ENCODE measurements at regions not wholly inside any gene's neighbourhood (a gene's known extent, or its start where the extent isn't known, plus 50 kb on each side); places are given as distances from the start of the nearest gene placed in this dataset.
"Not testable (repeated sequence)": the region's sequence is repeated elsewhere in the genome, so short reads cannot be mapped to it uniquely, and the experiment has no call there.

DNA sequence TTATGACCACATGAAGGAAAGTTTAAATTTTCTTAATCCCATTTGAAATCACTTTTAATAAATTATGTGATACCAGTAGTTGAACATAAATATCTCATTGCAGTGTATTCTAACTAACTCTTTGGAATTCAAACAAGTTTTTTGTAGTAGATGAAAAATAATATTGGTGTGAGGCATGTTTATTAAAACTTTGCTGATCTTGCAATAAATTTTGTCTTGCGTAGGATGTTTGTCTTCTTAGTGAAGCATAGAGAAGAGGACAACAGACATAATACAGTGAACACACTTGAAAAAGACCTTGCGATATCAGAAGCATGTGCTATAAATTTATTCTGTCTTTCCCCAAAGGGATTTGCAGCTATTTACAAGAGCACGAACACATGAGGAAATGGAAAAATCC, 140.7 kb downstream of the HTR1B start:
- DNase-seq = no peak

DNA sequence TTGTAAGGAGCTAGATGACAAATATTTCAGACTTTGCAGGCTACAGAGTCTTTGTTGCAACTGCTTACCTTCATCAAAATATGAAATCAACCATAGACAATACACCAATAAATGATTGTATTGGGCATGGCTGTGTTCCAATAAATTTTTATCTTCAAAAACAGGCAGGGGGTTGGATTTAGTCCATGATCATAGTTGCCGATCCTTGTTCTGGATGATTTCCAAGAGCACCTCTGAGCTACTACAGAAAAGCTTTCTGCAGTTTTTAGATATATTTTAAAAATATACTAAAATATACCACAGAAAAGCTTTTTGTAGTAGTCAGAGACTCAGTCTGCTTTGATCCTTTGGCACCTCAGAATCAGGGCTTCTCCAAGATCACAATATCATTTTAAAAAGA, 145.0 kb downstream of the HTR1B start:
- DNase-seq = peak; percentile 66

DNA sequence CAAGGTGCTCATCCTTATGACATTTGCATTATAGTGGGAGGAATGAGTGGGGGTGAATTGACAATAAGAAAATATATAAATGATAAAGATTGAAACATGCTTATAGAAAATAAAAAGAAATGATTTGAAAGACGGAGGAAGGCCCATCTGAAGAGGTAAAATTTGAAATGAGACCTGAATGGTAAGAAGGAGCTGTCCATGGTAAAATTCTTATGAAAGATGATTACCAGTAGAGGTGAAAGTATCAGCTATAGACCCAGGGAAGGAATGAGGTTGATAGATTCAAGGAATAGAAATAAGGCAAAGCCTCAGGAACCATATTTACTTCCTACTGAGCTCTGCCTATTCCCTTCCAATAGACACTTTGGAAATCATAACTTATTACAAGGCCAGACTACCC, 149.7 kb downstream of the HTR1B start:
- peak; percentile 24 for DNase-seq

DNA sequence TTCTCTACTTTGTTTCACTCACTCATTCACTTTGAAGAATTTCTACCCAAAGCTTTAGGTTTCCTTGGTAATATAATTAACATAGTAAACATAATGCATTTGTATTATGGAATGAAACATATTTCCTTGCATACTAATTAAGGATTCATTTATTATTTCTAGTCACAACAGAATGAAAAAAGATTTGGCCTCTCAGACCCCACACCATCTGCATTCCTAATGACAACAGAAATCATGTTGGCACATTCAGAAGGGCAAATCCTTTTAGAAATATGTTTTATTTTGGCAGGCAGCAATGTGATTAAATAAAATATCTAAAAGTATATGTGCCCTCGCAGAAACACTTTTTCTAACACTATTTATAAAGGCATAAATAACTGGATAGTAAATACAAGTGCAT, 163.4 kb downstream of the HTR1B start:
- no peak for DNase-seq

DNA sequence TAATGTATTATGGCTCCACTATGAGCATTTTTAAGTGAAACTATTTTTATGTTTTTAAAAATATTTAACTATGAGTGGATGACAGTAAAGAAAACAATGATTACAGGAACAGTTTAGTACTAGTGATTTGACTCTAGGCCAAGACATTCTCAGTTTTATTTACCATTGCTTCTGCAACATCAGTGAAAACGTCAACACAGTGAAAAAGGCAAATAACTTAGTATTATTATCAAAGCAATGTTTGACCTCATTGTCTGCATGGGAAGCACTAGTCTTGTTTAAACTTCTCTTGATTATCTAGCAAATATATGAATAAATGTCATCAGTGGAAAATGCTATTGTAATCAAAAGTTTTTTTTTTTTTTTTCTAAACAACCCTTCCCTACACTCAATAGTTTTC, 165.0 kb downstream of the HTR1B start:
- no peak for DNase-seq

DNA sequence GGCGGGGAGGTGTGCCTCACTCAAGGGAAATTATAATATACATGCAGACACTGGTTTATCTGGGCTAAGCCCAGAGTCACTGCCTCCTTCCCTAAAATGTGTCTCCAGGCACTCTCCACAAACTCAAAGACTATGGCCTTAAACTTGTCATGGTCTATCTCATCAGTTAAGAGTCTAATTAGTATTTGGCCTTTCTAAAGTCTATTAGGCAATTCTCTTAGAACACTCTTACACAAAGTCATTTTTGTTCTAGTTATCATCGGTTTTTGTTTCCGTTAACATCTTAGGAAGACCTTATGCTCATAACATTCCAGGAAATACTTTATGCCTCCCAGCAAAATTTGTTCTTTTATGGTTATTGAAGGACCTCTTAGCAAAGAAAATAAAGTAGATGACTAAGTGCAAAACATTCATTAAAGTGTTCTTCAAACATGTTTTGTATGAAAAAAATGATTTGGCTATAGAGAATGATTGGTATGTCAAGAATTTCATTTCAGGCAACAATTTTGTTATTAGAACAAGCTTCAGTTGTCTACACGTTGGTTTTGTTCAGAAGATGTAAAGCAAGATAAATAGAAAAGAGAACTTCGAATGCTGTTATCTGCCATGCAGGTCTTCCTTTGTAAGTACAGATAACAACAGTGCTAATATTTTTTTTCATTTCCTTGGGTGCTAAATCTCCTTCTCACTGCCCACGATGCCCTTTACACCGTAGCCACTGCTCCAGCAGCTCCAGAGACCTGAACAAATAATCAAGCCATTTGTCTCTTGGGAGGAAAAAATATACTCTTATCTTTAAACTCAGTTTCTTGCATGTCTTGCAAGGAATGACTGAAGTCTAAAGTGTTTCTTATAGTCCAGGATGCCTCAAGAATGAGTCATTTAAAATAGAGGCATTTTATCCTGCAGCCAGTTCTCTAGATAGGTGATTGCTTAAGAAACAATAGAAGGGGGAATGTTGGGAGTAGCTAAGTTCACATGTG, 170.4 kb downstream of the HTR1B start:
- peak; percentile 66 for DNase-seq

DNA sequence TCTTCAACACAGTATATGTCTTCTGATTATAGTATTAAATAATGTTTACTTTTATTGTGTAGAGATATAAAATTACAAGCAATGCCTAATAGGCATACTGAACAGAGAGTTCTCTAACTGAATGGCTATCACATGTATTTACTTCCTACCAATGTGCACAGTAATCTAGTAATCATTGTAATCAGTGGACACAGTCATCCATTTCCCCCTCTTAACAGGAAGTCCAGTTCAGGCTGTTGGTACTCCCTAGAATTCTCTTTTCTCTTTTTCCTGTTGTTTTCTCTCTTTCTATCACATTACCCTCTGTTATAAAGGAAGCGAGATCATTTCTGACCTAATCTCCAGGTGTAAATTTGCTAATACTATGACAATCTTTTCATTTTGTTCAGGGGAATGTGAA, 172.5 kb downstream of the HTR1B start:
- DNase-seq = peak; percentile 14

DNA sequence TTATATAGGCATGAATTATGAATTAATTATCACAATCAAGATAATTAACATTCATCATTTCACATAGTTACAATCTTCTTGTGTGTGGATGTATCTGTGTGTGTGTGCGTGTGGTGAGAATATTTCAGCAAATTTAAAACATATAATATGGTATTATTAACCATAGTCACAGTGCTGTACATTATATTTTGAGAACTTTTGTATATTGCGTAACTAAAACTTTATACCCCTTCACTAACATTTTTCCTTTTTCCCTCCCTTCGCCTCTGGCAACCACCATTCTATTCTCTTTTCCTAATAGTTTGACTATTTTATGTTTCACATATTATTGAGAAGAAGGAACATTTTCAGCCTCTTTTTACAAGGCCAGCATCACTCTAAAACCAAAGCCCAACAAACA, 176.8 kb downstream of the HTR1B start:
- DNase-seq = no peak

DNA sequence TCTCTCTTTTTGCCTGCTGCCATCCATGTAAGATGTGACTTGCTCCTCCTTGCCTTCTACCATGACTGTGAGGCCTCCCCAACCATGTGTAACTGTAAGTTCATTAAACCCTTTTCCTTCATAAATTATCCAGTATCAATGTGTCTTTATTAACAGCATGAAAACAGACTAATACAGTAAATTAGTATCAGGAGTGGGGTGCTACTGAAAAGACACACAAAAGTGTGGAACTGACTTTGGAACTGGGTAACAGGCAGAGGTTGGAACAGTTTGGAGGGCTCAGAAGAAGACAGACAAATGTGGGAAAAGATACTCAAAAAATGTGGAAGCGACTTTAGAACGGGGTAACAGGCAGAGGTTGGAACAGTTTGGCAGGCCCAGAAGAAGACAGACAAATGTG, 189.4 kb downstream of the HTR1B start:
- no peak for DNase-seq

DNA sequence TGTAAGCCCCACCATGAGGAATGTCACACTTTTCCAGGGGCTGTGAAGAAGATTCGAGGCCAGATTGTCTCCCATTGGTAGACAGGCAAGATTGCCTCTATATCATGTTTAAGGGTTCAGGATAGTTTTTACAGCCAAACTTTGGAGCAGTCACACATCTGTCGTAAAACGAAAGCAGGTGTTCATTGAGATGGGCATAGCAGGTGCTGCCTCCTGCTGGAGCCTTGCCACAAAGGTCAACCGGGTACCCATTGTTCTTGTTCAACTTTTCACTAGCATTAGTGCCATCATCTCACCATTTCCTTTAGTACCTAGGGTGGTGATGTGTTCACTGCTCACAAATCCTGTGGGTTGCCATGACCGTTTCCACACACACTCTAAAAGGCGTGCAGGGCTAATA, 198.3 kb downstream of the HTR1B start:
- no peak for DNase-seq

DNA sequence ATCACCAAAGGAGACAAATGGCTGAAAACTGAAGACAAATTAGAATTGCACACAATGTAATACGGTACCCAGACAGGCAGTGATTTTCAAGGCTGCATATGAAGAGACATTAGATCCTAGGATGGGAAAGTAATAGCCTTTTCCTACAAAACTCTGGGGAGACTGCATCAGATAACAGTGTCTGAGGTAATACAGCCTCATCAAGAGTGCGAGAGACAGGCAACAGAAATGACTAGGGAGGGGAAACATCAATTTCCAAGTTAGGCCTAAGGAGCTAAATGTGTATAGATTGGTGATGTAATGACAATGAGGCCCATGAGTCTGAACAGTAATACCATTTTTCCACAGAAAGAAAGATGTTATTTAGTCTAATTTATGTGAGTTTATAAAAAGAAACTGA, 200.3 kb downstream of the HTR1B start:
- no peak for DNase-seq

DNA sequence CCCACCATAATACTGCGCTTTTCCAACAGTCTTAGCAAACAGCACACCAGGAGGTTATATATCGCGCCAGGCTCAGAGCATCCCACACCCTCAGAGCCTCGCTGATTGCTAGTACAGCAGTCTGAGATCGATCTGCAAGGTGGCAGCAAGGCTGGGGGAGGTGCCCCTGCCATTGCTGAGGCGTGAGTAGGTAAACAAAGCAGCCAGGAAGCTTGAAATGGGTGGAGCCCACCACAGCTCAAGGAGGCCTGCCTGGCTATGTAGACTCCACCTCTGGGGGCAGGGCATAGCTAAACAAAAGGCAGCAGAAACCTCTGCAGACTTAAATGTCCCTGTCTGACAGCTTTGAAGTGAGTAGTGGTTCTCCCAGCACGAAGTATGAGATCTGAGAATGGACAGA, 211.5 kb downstream of the HTR1B start:
- not testable (repeated sequence) for DNase-seq

DNA sequence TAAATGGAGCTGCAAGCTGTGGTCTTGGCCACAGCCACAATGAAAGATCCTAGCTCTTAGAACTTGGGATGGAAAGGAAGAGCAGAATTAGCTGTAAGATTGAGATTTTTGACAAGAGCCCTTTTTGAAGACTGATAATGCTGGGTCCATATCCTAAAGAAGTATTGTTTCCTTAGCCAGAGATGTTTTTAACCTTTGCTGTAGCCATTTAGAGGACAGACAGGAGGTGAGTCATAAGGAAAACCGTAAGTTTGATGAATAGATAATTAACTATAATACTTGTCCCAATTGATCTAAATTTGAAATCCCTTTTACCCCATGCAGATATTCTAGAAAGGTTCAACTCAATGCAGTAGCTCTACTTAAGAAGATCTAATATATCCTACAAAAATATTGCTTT, 213.7 kb downstream of the HTR1B start:
- DNase-seq = no peak

DNA sequence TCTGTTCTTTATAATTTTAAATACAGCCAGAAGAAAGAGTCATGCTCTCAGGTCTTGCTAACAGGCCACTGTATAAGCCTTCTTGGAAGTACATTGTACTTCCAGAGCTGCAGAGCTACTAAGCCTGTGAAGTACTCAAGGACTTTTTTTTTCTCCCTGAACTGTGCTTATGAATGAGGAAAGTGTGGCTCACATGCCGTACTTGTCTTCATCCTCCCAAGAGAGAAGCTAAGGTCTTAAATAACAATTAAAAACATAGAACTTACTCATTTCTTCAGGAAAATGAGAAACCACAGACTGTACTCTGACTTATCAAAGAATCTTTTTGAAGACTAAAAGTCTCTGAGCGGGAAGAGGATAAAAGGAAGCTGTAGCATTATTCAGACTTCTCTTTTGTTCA, 218.3 kb downstream of the HTR1B start:
- peak; percentile 16 for DNase-seq

DNA sequence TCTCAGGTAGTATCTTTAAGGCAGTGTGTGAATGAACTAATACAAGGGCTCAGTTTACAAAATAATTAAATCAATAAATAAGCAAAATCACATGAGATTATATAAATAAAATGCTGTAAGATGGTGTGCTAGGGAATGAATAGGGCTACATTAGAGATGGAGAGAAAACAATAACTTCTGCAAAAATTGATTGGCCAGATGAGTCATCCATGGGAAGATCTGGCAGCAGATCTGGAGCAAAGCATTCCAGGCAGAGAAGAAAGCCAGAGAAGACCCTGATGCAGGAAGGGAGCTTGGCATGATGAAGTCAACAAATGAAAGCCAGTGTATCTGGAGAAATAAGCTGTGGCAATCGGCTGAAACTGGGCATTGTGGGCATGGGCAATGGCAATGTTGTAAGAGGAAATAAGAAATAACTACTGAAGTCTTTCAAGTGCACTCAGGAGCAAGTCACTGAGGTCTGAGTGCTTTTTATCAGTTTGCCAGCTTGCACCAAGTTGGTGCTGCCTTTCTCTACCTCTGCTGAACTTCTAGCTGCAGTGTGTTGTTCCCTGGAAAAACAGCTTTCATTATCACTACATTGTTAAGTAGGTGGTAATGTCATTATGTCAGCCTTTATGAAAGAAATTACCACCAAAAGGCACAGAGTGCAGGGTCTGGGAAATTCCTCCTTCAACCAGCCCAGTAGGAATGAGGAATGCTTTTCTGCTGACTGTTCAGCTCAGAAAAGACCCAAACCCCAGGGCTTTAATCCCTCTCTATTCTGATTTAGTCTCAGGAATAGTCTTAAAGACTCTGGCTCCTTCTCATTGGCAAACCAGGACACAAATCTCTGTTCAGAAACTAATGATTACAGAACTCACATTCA, 231.6 kb downstream of the HTR1B start:
- peak; percentile 26 for DNase-seq

DNA sequence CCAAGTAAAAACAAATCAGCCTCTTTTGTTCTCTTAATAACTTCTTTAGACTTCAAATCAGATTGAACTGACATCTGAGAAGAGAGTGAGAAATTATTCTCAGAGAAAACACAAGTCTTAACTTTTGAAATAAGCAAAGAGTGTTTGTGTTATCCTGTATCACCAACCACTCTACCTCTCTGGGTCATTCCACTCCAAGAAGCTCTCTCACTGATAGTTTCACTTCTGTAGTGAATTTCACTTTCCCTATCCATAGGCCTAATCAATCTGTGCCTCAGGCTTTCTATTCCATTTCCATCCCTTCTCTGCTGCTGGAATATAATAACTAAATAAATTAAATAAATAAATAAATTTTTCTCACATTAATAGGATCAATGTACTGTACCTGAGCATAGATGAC, 235.0 kb downstream of the HTR1B start:
- DNase-seq = no peak

DNA sequence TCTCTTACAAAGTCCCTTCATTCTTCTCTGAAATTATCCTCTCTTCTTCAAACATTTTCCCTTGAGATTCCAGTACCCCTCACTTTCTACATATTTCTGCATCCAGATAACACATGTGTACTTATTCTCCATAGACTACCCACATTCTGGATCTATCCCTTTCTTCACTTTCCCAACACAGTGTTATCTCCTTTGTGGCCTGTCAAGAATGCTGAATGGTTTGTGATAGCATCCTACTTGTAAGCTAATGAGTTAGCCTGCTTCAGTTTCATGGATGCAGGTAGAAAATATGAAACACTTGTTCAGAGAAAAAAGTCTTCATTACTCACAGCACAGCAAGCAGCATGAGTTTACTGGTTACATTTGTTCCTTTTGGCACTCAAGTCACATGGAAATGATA, 245.4 kb downstream of the HTR1B start:
- DNase-seq = no peak

DNA sequence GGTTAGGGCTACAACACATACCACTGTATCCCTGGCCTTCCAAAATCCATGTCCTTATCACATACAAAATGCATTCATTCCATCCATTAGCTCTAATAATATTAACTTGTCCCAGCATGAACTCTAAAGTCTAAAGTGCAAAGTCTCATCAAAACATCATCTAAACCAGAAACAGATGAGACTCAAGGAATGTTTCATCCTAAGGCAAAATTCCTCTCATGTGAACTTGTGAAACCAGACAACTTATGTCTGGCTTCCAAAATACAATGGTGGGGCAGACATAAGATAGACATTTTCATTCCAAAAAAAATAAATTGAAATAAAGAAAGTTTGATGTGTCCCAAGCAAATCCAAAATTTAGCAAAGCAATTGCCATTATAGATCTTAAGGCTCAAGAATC, 257.4 kb downstream of the HTR1B start:
- no peak for DNase-seq

DNA sequence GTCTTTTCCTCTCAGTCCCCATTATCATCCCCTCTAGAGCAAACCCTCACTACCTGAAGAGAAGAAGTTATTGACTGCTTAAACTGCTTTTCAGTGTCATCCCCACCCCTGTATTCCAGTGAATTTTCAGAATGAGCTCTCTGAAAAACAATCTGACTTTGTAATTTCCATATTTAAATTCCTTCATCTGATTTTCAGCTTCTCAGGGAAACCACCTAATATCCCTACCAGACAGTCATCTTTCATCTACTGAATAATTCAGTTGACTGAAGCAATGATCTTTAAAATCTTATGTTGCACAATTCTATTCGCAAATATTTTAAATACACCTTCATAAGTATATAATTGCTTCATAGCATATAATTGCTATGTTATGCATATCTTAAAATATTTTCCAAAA, 258.7 kb downstream of the HTR1B start:
- DNase-seq = no peak

DNA sequence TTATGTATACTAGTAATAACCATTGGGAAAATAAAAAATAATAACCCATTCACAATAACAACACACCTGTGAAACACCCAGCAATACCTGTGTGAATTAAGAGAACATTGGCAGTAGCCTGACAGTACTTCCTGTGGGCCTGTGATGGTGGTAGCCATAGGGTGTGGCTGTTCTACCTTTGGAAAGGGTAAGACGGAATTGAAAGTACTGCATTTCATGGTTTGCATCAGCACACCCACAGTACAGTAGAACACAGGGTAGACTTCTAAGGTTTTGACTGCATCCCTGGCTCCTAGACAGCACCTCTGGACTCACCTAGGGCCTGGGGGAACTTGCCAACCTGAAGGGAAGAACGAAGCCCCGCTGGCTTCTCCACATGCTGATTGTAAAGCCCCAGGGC, 279.8 kb downstream of the HTR1B start:
- DNase-seq = no peak

DNA sequence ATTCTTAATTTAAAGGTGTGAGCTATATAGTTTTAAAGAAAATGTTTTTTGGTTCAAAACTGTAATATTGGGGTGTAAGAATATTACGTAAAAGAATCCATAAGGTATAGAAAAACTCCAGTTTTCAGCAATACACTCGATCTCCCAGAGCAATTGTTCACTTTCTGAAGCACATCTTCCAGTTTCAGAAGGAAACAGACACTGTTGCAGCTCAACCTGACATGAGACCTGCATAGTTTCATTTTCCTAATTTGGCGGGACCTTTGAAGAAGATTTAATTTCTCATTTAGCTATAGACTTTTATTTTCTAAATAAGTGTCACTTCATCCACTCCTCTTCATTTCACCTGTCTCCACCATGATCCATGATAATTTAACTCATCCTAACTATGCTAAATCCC, 281.5 kb downstream of the HTR1B start:
- no peak for DNase-seq

DNA sequence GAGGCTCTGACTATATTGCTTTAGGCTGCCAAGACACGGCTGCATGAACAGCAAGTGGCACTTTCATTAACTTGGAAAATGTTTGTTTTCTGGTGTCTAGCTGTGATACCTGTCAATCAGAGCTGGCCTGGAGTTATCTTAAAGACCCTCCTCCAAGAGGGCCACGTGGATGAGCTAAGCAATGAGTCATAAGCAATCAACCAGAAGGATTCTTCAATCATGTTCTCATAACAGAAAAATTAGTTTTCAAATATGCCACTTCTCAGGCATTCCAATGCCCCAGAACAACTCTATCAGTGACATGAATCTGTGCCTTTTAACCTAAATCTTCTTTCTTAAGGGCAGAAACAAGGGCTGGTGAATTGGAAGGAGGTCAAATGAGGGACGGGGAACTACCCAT, 283.0 kb downstream of the HTR1B start:
- no peak for DNase-seq

DNA sequence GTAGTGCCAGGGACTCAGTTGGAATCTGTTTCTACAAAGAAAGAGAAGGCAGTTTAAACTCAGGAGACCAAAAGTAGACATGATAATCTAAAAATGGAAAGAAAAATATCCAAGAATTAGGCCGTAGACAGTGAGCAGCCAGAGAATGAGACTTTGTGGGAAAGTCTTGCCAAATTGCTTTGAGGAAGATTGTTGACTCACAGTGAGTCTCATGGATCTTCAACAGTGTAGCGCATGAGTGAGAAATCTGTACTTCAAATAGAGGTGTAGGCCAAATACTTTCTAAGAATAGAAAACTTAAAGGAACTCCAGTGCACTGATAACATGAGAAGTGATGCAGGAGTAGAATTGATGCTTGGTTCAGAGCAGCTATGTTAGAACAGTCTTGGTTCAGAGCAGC, 284.5 kb downstream of the HTR1B start:
- DNase-seq = no peak

DNA sequence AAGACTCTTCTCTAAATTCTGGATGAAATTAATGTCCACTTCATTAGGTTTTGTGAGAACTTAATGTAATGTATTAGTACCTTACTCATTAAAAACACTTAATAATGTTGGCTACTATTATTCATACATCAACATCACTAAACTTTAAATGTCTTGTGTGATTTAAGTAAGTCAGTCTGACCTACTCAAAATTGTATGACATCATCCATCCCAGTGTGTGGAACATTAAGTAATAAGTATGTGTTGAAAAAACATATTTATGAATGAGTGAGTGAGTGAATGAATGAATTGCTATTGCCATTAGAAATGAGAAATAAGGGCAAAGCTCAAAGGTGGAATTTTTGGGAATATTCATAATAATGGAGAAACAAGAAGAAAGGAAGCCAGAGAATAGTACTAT, 285.8 kb downstream of the HTR1B start:
- DNase-seq = no peak
